ENCODE measurements at regions not wholly inside any gene's neighbourhood (a gene's known extent, or its start where the extent isn't known, plus 50 kb on each side); places are given as distances from the start of the nearest gene placed in this dataset.
"Not testable (repeated sequence)": the region's sequence is repeated elsewhere in the genome, so short reads cannot be mapped to it uniquely, and the experiment has no call there.

GRCh38 chr4:10388146-10388545 is 69.1 kb downstream of the ZNF518B start:
- not testable (repeated sequence) for DNase-seq (ENCODE audit: low read depth)

- DNase-seq (ENCODE audit: low read depth): no peak
These were observed 71.2 kb downstream of the ZNF518B start for GRCh38 chr4:10385994-10386394.

- DNase-seq (ENCODE audit: low read depth): no peak
These were observed 72.3 kb downstream of the ZNF518B start for GRCh38 chr4:10384974-10385373.

GRCh38 chr4:10383417-10383816 is 73.8 kb downstream of the ZNF518B start:
- DNase-seq (ENCODE audit: low read depth): no peak

GRCh38 chr4:10382171-10382570 is 75.1 kb downstream of the ZNF518B start:
- DNase-seq (ENCODE audit: low read depth): not testable (repeated sequence)

- no peak for DNase-seq (ENCODE audit: low read depth)
These were observed 76.1 kb downstream of the ZNF518B start for GRCh38 chr4:10381146-10381545.

GRCh38 chr4:10380735-10381134 is 76.5 kb downstream of the ZNF518B start:
- DNase-seq (ENCODE audit: low read depth): no peak

- peak; percentile 1 for DNase-seq (ENCODE audit: low read depth)
These were observed 85.3 kb downstream of the ZNF518B start for GRCh38 chr4:10371869-10372471.

- DNase-seq (ENCODE audit: low read depth): no peak
These were observed 86.1 kb downstream of the ZNF518B start for GRCh38 chr4:10371121-10371520.

- no peak for DNase-seq (ENCODE audit: low read depth)
These were observed 87.7 kb downstream of the ZNF518B start for GRCh38 chr4:10369517-10369916.

- DNase-seq (ENCODE audit: low read depth): no peak
These were observed 90.6 kb downstream of the ZNF518B start for GRCh38 chr4:10366628-10367027.

GRCh38 chr4:10364194-10364593 is 93.0 kb downstream of the ZNF518B start:
- no peak for DNase-seq (ENCODE audit: low read depth)

GRCh38 chr4:10354746-10355145 is 102.5 kb downstream of the ZNF518B start:
- DNase-seq (ENCODE audit: low read depth): no peak

GRCh38 chr4:10354225-10354624 is 103.0 kb downstream of the ZNF518B start:
- DNase-seq (ENCODE audit: low read depth): no peak

- DNase-seq (ENCODE audit: low read depth): no peak
These were observed 104.1 kb downstream of the ZNF518B start for GRCh38 chr4:10353110-10353509.

- DNase-seq (ENCODE audit: low read depth): no peak
These were observed 109.0 kb downstream of the ZNF518B start for GRCh38 chr4:10348241-10348640.

- no peak for DNase-seq (ENCODE audit: low read depth)
These were observed 109.4 kb downstream of the ZNF518B start for GRCh38 chr4:10347815-10348214.

GRCh38 chr4:10347281-10347795 is 109.9 kb downstream of the ZNF518B start:
- no peak for DNase-seq (ENCODE audit: low read depth)

- peak; percentile 72 for DNase-seq (ENCODE audit: low read depth)
These were observed 111.2 kb downstream of the ZNF518B start for GRCh38 chr4:10346023-10346422.

GRCh38 chr4:10345381-10345784 is 111.8 kb downstream of the ZNF518B start:
- DNase-seq (ENCODE audit: low read depth): no peak

- no peak for DNase-seq (ENCODE audit: low read depth)
These were observed 112.4 kb downstream of the ZNF518B start for GRCh38 chr4:10344824-10345223.

- no peak for DNase-seq (ENCODE audit: low read depth)
These were observed 113.6 kb downstream of the ZNF518B start for GRCh38 chr4:10343656-10344055.

GRCh38 chr4:10342866-10343265 is 114.4 kb downstream of the ZNF518B start:
- no peak for DNase-seq (ENCODE audit: low read depth)

GRCh38 chr4:10336471-10336870 is 120.8 kb downstream of the ZNF518B start:
- peak; percentile 80 for DNase-seq (ENCODE audit: low read depth)

All from ELR (cell line).